ENCODE measurements at regions not wholly inside any gene's neighbourhood (a gene's known extent, or its start where the extent isn't known, plus 50 kb on each side); places are given as distances from the start of the nearest gene placed in this dataset.

DNA sequence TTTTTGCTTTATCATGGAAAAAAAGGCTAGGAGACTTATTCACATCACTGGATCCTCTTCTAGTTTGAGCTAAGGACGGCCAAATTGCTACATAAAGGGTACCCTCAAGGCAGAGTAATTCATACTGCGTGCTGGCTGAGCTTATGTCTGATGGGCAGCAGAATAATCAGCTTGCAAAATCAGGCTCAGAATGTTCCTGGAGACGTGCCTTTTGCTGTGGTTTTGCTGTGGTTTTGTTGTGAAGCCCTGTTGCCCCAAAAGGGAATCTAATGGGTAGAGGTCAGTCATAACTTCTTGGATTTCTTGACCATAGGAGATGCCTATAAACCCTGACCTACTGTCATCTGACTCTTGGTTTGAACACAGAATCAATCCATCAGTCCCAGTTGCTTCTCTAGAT is 189.9 kb downstream of the SOX2 start:
- DNase-seq (ENCODE audit: low read depth in 1 of 2, low spot score in 1 of 2): no peak
- Histone ChIP-seq H3K27me3 (ENCODE audit: insufficient read depth, poor library complexity, severe bottlenecking) (no peaks in the 10 kb centered on the region), H3K27ac (replicated peaks) (no peak overlapping the region), H3K4me3 (replicated peaks; ENCODE audit: insufficient read depth, low read length) (no peak overlapping the region)
- TF ChIP-seq, protein P1, sequence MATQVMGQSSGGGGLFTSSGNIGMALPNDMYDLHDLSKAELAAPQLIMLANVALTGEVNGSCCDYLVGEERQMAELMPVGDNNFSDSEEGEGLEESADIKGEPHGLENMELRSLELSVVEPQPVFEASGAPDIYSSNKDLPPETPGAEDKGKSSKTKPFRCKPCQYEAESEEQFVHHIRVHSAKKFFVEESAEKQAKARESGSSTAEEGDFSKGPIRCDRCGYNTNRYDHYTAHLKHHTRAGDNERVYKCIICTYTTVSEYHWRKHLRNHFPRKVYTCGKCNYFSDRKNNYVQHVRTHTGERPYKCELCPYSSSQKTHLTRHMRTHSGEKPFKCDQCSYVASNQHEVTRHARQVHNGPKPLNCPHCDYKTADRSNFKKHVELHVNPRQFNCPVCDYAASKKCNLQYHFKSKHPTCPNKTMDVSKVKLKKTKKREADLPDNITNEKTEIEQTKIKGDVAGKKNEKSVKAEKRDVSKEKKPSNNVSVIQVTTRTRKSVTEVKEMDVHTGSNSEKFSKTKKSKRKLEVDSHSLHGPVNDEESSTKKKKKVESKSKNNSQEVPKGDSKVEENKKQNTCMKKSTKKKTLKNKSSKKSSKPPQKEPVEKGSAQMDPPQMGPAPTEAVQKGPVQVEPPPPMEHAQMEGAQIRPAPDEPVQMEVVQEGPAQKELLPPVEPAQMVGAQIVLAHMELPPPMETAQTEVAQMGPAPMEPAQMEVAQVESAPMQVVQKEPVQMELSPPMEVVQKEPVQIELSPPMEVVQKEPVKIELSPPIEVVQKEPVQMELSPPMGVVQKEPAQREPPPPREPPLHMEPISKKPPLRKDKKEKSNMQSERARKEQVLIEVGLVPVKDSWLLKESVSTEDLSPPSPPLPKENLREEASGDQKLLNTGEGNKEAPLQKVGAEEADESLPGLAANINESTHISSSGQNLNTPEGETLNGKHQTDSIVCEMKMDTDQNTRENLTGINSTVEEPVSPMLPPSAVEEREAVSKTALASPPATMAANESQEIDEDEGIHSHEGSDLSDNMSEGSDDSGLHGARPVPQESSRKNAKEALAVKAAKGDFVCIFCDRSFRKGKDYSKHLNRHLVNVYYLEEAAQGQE (IDR thresholded peaks at IDR 0.05; ENCODE audit: insufficient replicate concordance, low read depth): no peak
- TF ChIP-seq POLR2AphosphoS5 (IDR thresholded peaks at IDR 0.05; ENCODE audit: low read depth) (no peak), GABPA (IDR thresholded peaks at IDR 0.05; ENCODE audit: low read depth) (no peak), SPI1 (IDR thresholded peaks at IDR 0.05; ENCODE audit: borderline replicate concordance, low read depth) (no peak)
- TF ChIP-seq, protein P2, sequence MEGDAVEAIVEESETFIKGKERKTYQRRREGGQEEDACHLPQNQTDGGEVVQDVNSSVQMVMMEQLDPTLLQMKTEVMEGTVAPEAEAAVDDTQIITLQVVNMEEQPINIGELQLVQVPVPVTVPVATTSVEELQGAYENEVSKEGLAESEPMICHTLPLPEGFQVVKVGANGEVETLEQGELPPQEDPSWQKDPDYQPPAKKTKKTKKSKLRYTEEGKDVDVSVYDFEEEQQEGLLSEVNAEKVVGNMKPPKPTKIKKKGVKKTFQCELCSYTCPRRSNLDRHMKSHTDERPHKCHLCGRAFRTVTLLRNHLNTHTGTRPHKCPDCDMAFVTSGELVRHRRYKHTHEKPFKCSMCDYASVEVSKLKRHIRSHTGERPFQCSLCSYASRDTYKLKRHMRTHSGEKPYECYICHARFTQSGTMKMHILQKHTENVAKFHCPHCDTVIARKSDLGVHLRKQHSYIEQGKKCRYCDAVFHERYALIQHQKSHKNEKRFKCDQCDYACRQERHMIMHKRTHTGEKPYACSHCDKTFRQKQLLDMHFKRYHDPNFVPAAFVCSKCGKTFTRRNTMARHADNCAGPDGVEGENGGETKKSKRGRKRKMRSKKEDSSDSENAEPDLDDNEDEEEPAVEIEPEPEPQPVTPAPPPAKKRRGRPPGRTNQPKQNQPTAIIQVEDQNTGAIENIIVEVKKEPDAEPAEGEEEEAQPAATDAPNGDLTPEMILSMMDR (IDR thresholded peaks at IDR 0.05; ENCODE audit: insufficient read depth, low read length): no peak

DNA sequence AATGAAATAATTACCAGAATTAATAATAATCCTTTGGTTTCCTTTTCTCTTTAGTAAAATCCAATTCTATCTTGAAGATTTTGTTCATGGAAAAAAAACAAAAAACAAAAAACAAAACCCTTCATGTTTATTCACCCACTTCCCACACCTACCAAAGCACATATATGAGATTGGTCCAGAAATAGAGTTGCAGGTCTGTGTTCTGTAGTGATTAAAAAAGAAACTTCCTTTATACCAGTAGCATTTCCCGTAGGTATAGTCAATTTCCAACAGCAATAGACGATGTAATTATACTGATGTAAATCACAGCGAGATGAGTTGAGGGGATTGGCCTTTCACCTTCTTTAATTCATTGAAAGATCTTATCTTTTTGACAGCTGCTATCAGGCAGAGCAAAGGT is 194.6 kb downstream of the SOX2 start:
- no peaks in the 10 kb centered on the region for H3K27me3 ChIP-seq (ENCODE audit: insufficient read depth, poor library complexity, severe bottlenecking)
- H3K4me3 ChIP-seq (replicated peaks; ENCODE audit: insufficient read depth, low read length): no peak overlapping the region
- TF ChIP-seq POLR2AphosphoS5 (IDR thresholded peaks at IDR 0.05; ENCODE audit: low read depth) (no peak), GABPA (IDR thresholded peaks at IDR 0.05; ENCODE audit: low read depth) (no peak), SPI1 (IDR thresholded peaks at IDR 0.05; ENCODE audit: borderline replicate concordance, low read depth) (no peak)
- TF ChIP-seq, protein P2 (IDR thresholded peaks at IDR 0.05; ENCODE audit: insufficient read depth, low read length): no peak
- TF ChIP-seq, protein P1 (IDR thresholded peaks at IDR 0.05; ENCODE audit: insufficient replicate concordance, low read depth): no peak
- no peak for DNase-seq (ENCODE audit: low read depth in 1 of 2, low spot score in 1 of 2)
- no peak overlapping the region for H3K27ac ChIP-seq (replicated peaks)

DNA sequence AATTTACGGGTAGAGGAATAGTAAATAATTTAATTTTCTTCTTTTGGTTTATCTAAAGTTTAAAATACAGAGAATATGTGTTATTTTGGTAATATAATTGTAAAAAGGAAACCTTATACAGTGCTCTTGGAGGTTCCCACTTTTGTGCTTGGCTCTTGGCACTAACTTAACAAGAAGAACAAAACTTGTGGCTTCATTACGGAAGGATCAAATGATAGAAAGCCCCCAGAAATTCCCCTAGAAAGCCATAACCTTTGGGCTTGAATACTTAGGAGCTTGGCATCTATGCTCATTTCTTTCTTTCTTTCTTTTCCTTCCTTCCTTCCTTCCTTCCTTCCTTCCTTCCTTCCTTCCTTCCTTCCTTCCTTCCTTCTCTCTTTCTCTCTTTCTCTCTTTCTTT is 197.5 kb downstream of the SOX2 start:
- H3K27ac ChIP-seq (replicated peaks): no peak overlapping the region
- DNase-seq (ENCODE audit: low read depth in 1 of 2, low spot score in 1 of 2): no peak
- no peak for TF ChIP-seq SPI1 (IDR thresholded peaks at IDR 0.05; ENCODE audit: borderline replicate concordance, low read depth)
- no peak for TF ChIP-seq POLR2AphosphoS5 (IDR thresholded peaks at IDR 0.05; ENCODE audit: low read depth)
- no peak for TF ChIP-seq GABPA (IDR thresholded peaks at IDR 0.05; ENCODE audit: low read depth)
- TF ChIP-seq, protein P1 (IDR thresholded peaks at IDR 0.05; ENCODE audit: insufficient replicate concordance, low read depth): no peak
- TF ChIP-seq, protein P2 (IDR thresholded peaks at IDR 0.05; ENCODE audit: insufficient read depth, low read length): no peak
- no peak overlapping the region for H3K4me3 ChIP-seq (replicated peaks; ENCODE audit: insufficient read depth, low read length)
- H3K27me3 ChIP-seq (ENCODE audit: insufficient read depth, poor library complexity, severe bottlenecking): no peaks in the 10 kb centered on the region

Data from HL-60 (cell line).